Lung (tissue), 11 donors: ENCODE measurements at regions not wholly inside any gene's neighbourhood (a gene's known extent, or its start where the extent isn't known, plus 50 kb on each side); places are given as distances from the start of the nearest gene placed in this dataset.
"Not testable (repeated sequence)": the region's sequence is repeated elsewhere in the genome, so short reads cannot be mapped to it uniquely, and the experiment has no call there.

Source experiments
- ATAC-seq: fragments of 200-7000 bp; cut with Tn5 transposase; one replicate; pipeline ENCODE4 v1.9.1; 2020; ENCODE audit warnings: moderate number of reproducible peaks; ENCODE audit not compliant: insufficient read depth, low FRiP score
- DNase-seq, 3 donors: peaks; one replicate each; pipeline ENCODE4 v3.0.0-alpha.2; 2013 to 2017
- H3K27ac ChIP-seq, 2 donors: one replicate each; pipeline ENCODE4 v1.5.1; 2013; ENCODE audit warnings: mild to moderate bottlenecking in 2 of 2, moderate library complexity in 2 of 2, control low read depth in 1 of 2, inconsistent platforms in 1 of 2, low read depth in 1 of 2, low read length in 1 of 2
- H3K27me3 ChIP-seq, 3 donors: one replicate each; pipeline ENCODE4 v1.5.1; 2013; ENCODE audit warnings: low read length in 2 of 3; ENCODE audit not compliant: control insufficient read depth in 3 of 3, insufficient read depth in 3 of 3
- H3K36me3 ChIP-seq, 4 donors: one replicate each; pipeline ENCODE4 v1.5.1; 2013; ENCODE audit warnings: low read length in 4 of 4, mild to moderate bottlenecking in 1 of 4, moderate library complexity in 1 of 4; ENCODE audit not compliant: control insufficient read depth in 4 of 4, insufficient read depth in 4 of 4
- H3K4me1 ChIP-seq, 5 donors: one replicate each; pipeline ENCODE4 v1.5.1; 2013; ENCODE audit warnings: low read length in 5 of 5, mild to moderate bottlenecking in 2 of 5, moderate library complexity in 1 of 5; ENCODE audit not compliant: control insufficient read depth in 5 of 5, insufficient read depth in 5 of 5
- H3K4me3 ChIP-seq: one replicate; pipeline ENCODE4 v1.5.1; 2013; ENCODE audit warnings: mild to moderate bottlenecking, control low read depth, moderate library complexity
- H3K9ac ChIP-seq, 2 donors: one replicate each; pipeline ENCODE4 v1.5.1; 2013; ENCODE audit warnings: low read length in 2 of 2, control low read depth in 1 of 2; ENCODE audit not compliant: insufficient read depth in 1 of 2
- H3K9me3 ChIP-seq, 4 donors: one replicate each; pipeline ENCODE4 v1.5.1; 2013; ENCODE audit warnings: low read length in 3 of 4, mild to moderate bottlenecking in 1 of 4, moderate library complexity in 1 of 4; ENCODE audit not compliant: control insufficient read depth in 4 of 4, insufficient read depth in 3 of 4
- WGBS, 2 donors: extraction: QIAGEN DNeasy Blood & Tissue Kit; methylation state at CpG; one replicate each; pipeline ENCODE4 v1.1.7; 2013; 5-methylcytosine and 5-hydroxymethylcytosine counted together
- TF ChIP-seq, protein P1 (sequence below): IDR thresholded peaks from 2 replicates; pipeline ENCODE4 v1.5.1; 2012; ENCODE audit warnings: mild to moderate bottlenecking; ENCODE audit errors: control extremely low read depth, extremely low read depth
- donor health status: control.
- donor health status: control.
- donor health status: Bipolar disorder and iron deficiency.
- donor health status: healthy.
- donor health status: DM: yes; HTN: yes; CAD: no.

- TF ChIP-seq, protein P1, sequence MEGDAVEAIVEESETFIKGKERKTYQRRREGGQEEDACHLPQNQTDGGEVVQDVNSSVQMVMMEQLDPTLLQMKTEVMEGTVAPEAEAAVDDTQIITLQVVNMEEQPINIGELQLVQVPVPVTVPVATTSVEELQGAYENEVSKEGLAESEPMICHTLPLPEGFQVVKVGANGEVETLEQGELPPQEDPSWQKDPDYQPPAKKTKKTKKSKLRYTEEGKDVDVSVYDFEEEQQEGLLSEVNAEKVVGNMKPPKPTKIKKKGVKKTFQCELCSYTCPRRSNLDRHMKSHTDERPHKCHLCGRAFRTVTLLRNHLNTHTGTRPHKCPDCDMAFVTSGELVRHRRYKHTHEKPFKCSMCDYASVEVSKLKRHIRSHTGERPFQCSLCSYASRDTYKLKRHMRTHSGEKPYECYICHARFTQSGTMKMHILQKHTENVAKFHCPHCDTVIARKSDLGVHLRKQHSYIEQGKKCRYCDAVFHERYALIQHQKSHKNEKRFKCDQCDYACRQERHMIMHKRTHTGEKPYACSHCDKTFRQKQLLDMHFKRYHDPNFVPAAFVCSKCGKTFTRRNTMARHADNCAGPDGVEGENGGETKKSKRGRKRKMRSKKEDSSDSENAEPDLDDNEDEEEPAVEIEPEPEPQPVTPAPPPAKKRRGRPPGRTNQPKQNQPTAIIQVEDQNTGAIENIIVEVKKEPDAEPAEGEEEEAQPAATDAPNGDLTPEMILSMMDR: no peak
Measured at GRCh38 chr4:72761368-72762038, 192.5 kb upstream of the ADAMTS3 start.

GRCh38 chr4:72753414-72753813 lies 184.4 kb upstream of the ADAMTS3 start:
- not testable (repeated sequence) for ATAC-seq, H3K9ac ChIP-seq, H3K4me1 ChIP-seq, H3K27ac ChIP-seq, H3K4me3 ChIP-seq, DNase-seq, H3K27me3 ChIP-seq, H3K36me3 ChIP-seq
- peaks cover 0 to 14% (median 2%) of the 10 kb centered on the region in 4 donors for H3K9me3 ChIP-seq

More at GRCh38 chr4:72761368-72762038, 192.5 kb upstream of the ADAMTS3 start:
- DNase-seq (no peak), ATAC-seq (no peak)
- Histone ChIP-seq H3K27me3 (no peaks in the 10 kb centered on the region), H3K4me1 (no peaks in the 10 kb centered on the region), H3K4me3 (no peak overlapping the region), H3K9me3 (no peaks in the 10 kb centered on the region), H3K27ac (no peak overlapping the region), H3K9ac (no peak overlapping the region), H3K36me3 (no peaks in the 10 kb centered on the region)
- 64 to 81% methylated on average over 5 of the region's 5 CpGs for WGBS, 2 donors

DNA sequence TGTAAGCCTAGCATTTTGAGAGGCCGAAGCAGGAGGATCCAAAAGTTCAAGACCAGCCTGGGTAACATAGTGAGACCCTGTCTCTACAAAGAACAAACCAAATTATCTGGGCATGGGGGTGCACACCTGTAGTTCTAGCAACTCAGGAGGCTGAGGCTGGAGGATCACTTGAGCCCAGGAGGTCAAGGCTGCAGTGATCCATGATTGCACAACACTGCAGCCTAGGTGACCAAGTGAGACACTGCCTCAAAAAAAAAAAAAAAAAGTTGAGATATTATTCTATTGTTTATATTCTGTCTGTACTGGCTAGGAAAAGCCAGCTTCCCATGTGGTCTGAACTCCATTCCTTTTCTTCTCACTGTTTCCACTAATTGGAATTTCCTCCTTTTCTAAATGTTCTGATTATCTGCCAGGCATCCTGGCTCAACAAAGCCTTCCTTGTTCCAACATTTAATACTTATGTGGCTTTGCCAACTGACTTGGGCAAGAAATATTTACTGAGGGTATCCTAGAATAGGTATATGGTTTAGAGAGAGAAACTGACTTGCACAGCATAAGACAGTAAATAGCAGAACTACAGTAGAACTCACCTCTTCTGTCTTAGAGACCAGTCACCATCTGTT lies 175.2 kb upstream of the ADAMTS3 start:
- DNase-seq: peak in 1 of 3 donors; percentile 1
- H3K9ac ChIP-seq: no peak overlapping the region
- H3K9me3 ChIP-seq: peaks cover 0 to 2% (median 0%) of the 10 kb centered on the region in 4 donors
- H3K4me1 ChIP-seq: peaks cover 0 to 2% (median 0%) of the 10 kb centered on the region in 5 donors
- no peaks in the 10 kb centered on the region for H3K36me3 ChIP-seq
- H3K4me3 ChIP-seq: no peak overlapping the region
- WGBS, 2 donors: 98 to 100% methylated on average over 1 of the region's 1 CpG
- no peak overlapping the region for H3K27ac ChIP-seq
- TF ChIP-seq, protein P1: no peak
- ATAC-seq: no peak
- H3K27me3 ChIP-seq: no peaks in the 10 kb centered on the region

DNA sequence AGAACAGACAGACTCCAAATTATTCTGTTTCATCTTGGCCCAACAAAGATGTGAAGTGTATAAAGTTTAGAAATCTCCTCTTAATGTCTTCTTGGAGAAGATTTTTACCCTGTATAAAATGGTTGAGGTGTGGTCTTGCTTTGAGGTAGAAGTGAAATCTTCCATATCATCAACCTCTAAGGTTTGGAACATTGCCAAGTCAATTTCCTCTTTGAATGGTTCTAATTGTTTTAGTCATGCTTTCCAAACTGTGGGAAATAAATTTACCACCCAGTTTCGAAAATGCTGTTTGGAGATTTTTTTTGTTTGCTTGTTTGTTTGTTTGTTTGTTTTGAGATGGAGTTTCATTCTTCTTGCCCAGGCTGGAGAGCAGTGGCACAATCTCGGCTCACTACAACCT lies 174.1 kb upstream of the ADAMTS3 start:
- WGBS, 2 donors: 72 to 73% methylated on average over 2 of the region's 2 CpGs
- no peak for DNase-seq
- Histone ChIP-seq H3K4me3 (no peak overlapping the region), H3K9me3 (no peaks in the 10 kb centered on the region), H3K36me3 (no peaks in the 10 kb centered on the region), H3K9ac (no peak overlapping the region), H3K4me1 (peaks cover 0 to 2% (median 0%) of the 10 kb centered on the region in 5 donors), H3K27me3 (no peaks in the 10 kb centered on the region), H3K27ac (no peak overlapping the region)
- TF ChIP-seq, protein P1: no peak
- ATAC-seq: no peak
